ENCODE measurements at regions not wholly inside any gene's neighbourhood (a gene's known extent, or its start where the extent isn't known, plus 50 kb on each side); places are given as distances from the start of the nearest gene placed in this dataset.
A peak's percentile ranks its signal among the peaks of the same experiment; 100 is the strongest.

- no peak for DNase-seq
Measured at GRCh38 chr1:229981736-229982135, 85.3 kb upstream of the GALNT2 start.

GRCh38 chr1:229984310-229984991 lies 82.6 kb upstream of the GALNT2 start:
- DNase-seq: no peak

GRCh38 chr1:229984992-229985612 lies 81.9 kb upstream of the GALNT2 start:
- DNase-seq: no peak

- no peak for DNase-seq
Measured at GRCh38 chr1:229985613-229986010, 81.4 kb upstream of the GALNT2 start.

- no peak for DNase-seq
Measured at GRCh38 chr1:229986737-229987337, 80.2 kb upstream of the GALNT2 start.

- DNase-seq: no peak
Measured at GRCh38 chr1:229987953-229988352, 79.1 kb upstream of the GALNT2 start.

GRCh38 chr1:229988534-229988933 lies 78.5 kb upstream of the GALNT2 start:
- no peak for DNase-seq

GRCh38 chr1:229989591-229990248 lies 77.3 kb upstream of the GALNT2 start:
- no peak for DNase-seq

- DNase-seq: no peak
Measured at GRCh38 chr1:229990326-229990725, 76.7 kb upstream of the GALNT2 start.

- DNase-seq: no peak
Measured at GRCh38 chr1:229991104-229991513, 75.9 kb upstream of the GALNT2 start.

GRCh38 chr1:229991724-229992333 lies 75.2 kb upstream of the GALNT2 start:
- no peak for DNase-seq

- no peak for DNase-seq
Measured at GRCh38 chr1:229993060-229993459, 74.0 kb upstream of the GALNT2 start.

- no peak for DNase-seq
Measured at GRCh38 chr1:229993894-229994293, 73.1 kb upstream of the GALNT2 start.

GRCh38 chr1:229999004-229999670 lies 67.9 kb upstream of the GALNT2 start:
- DNase-seq: no peak

GRCh38 chr1:230000493-230001184 lies 66.4 kb upstream of the GALNT2 start:
- DNase-seq: no peak

- DNase-seq: peak in 1 of 2 experiments; percentile 5
Measured at GRCh38 chr1:230002164-230002803, 64.8 kb upstream of the GALNT2 start.

- DNase-seq: no peak
Measured at GRCh38 chr1:230003409-230003808, 63.6 kb upstream of the GALNT2 start.

- no peak for DNase-seq
Measured at GRCh38 chr1:230005040-230005439, 62.0 kb upstream of the GALNT2 start.

GRCh38 chr1:230008721-230009120 lies 58.3 kb upstream of the GALNT2 start:
- no peak for DNase-seq

- DNase-seq: no peak
Measured at GRCh38 chr1:230009611-230010313, 57.3 kb upstream of the GALNT2 start.
